ENCODE measurements at regions not wholly inside any gene's neighbourhood (a gene's known extent, or its start where the extent isn't known, plus 50 kb on each side); places are given as distances from the start of the nearest gene placed in this dataset.

DNA sequence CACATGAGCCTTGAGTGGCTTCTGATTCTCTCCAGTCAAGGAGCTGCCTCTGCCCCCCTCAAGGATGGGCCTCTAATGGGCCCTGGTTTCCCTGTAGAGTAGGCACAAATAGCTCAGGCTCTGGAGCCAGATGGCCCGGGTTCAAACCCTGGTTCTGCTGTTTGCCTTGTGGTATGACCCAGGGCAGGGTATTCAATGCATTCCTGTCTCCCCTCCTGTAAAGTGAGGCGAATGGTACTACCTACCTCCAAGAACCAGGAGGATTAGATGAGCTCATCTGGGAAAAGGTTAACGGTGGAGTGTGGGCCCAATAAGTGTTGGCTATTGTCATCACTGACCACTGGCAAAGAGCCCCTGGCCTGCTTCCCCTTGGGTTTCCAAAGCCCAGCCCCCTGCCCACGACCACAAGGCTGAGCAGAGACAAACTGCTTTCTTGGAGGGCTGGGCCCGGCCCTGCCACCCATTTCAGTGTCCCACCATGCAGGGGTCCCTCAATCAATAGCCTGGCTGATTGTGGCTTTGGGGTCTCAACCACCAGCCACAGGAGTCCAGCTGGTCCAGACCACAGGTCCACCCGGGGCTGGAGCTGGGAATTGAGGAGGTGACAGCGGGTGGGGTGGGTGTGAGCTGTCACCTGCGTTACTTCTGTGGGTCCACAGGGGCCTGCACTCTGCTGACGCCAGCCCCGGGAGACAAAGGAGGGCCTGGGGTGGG, 115.6 kb upstream of the RUNX3 start:
- no peaks in the 10 kb centered on the region for H3K36me3 Mint-ChIP-seq (ENCODE audit: low read depth)
- H3K27ac Mint-ChIP-seq: no peak overlapping the region
- H3K27me3 Mint-ChIP-seq (ENCODE audit: low read depth): peaks cover 19% of the 10 kb centered on the region
- no peak overlapping the region for H3K4me3 Mint-ChIP-seq
- H3K9me3 Mint-ChIP-seq: no peaks in the 10 kb centered on the region
- H3K4me1 Mint-ChIP-seq: peaks cover 22% of the 10 kb centered on the region
- TF ChIP-seq, protein P1, sequence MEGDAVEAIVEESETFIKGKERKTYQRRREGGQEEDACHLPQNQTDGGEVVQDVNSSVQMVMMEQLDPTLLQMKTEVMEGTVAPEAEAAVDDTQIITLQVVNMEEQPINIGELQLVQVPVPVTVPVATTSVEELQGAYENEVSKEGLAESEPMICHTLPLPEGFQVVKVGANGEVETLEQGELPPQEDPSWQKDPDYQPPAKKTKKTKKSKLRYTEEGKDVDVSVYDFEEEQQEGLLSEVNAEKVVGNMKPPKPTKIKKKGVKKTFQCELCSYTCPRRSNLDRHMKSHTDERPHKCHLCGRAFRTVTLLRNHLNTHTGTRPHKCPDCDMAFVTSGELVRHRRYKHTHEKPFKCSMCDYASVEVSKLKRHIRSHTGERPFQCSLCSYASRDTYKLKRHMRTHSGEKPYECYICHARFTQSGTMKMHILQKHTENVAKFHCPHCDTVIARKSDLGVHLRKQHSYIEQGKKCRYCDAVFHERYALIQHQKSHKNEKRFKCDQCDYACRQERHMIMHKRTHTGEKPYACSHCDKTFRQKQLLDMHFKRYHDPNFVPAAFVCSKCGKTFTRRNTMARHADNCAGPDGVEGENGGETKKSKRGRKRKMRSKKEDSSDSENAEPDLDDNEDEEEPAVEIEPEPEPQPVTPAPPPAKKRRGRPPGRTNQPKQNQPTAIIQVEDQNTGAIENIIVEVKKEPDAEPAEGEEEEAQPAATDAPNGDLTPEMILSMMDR (IDR thresholded peaks at IDR 0.05; ENCODE audit: unreplicated experiment in 3 of 3): no peak

DNA sequence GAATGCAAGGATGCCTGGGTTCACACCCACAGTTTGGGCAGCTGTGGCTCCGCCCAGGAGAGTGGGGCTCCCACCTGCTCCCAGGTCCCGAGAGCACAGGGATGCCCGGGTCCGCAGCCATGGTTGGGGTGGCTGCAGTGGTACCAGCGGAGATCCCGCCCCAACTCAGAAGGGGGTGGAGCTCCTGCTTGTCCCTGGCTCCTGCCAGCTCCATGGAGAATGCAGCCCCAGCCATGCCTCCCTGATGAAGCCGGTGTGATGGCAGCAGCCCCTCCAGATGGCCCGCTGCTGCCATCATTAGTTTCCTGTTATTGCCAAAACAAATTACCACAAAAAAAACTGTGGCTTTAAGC, 113.1 kb upstream of the RUNX3 start:
- H3K36me3 Mint-ChIP-seq (ENCODE audit: low read depth): no peaks in the 10 kb centered on the region
- H3K27ac Mint-ChIP-seq: no peak overlapping the region
- H3K4me3 Mint-ChIP-seq: no peak overlapping the region
- H3K4me1 Mint-ChIP-seq: peaks cover 6% of the 10 kb centered on the region
- H3K9me3 Mint-ChIP-seq: no peaks in the 10 kb centered on the region
- peaks cover 38% of the 10 kb centered on the region for H3K27me3 Mint-ChIP-seq (ENCODE audit: low read depth)
- TF ChIP-seq, protein P1 (IDR thresholded peaks at IDR 0.05; ENCODE audit: unreplicated experiment in 3 of 3): no peak

DNA sequence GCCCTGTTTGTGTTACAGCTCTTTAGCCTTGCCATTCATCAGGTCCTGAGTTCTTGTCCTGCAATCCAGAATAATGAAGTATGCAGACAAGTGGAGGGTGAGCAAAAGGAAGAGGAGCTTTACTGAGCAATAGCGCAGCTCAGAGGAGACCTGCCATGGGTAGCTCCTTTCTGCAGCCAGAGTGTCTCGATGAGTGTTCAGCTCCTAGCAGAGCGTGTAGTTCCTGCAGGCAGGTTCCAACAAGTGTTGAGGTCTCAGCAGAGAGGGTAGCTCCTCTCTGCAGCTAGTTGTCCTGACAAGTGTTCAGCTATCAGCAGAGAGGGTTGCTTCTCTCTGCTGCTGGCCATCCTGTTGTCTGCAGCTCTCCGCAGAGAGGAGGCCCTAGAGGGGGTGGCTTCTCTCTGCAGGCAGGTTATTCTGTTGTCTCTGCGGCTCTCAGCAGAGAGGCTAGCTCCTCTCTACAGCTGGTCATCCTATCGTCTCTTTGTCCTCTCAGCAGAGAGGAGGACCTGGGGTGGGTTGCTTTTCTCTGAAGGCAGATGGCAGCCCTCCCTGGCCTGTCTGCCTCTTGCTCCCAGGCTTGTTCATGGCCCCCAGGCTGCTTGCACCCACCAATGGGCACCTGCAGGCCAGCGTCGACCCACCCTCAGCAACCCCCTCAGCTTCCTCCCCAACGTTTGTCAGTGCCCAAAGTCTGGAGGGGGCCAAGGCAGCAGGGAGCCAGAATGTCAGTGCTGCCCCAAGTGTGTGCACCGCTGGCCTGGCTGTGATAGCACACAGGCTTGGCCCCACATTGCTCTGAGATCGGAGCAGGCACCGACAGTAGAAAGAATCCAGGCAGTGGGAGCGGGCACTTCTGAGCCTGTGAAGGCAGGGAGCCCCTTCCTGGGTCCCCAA, 112.5 kb upstream of the RUNX3 start:
- Mint-ChIP-seq H3K27ac (no peak overlapping the region), H3K36me3 (ENCODE audit: low read depth) (no peaks in the 10 kb centered on the region), H3K4me1 (no peaks in the 10 kb centered on the region), H3K4me3 (no peak overlapping the region), H3K27me3 (ENCODE audit: low read depth) (peaks cover 35% of the 10 kb centered on the region), H3K9me3 (no peaks in the 10 kb centered on the region)
- TF ChIP-seq, protein P1 (IDR thresholded peaks at IDR 0.05; ENCODE audit: unreplicated experiment in 3 of 3): no peak

DNA sequence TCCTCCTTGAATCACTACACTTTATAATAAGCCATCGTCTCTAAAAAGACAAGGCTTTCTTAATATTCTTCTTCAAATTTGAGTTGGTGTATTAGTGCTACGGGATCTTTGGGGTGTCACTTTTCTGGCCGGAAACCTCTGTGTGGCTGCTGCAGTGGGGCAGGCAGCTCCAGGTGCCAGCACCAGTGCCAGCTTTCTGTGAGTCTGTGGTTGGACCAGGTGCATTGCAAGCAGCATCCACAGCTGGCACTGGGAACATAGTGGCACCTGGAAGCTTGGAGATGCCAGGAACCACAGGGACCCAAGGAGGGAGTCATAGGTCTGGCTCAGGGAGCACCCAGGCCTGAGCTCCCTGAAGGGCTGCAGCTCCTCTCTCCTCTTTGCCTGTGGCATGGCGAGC, 111.8 kb upstream of the RUNX3 start:
- no peak overlapping the region for H3K4me3 Mint-ChIP-seq
- no peaks in the 10 kb centered on the region for H3K4me1 Mint-ChIP-seq
- TF ChIP-seq, protein P1 (IDR thresholded peaks at IDR 0.05; ENCODE audit: unreplicated experiment in 3 of 3): no peak
- H3K27me3 Mint-ChIP-seq (ENCODE audit: low read depth): peaks cover 35% of the 10 kb centered on the region
- H3K36me3 Mint-ChIP-seq (ENCODE audit: low read depth): no peaks in the 10 kb centered on the region
- no peaks in the 10 kb centered on the region for H3K9me3 Mint-ChIP-seq
- H3K27ac Mint-ChIP-seq: no peak overlapping the region

DNA sequence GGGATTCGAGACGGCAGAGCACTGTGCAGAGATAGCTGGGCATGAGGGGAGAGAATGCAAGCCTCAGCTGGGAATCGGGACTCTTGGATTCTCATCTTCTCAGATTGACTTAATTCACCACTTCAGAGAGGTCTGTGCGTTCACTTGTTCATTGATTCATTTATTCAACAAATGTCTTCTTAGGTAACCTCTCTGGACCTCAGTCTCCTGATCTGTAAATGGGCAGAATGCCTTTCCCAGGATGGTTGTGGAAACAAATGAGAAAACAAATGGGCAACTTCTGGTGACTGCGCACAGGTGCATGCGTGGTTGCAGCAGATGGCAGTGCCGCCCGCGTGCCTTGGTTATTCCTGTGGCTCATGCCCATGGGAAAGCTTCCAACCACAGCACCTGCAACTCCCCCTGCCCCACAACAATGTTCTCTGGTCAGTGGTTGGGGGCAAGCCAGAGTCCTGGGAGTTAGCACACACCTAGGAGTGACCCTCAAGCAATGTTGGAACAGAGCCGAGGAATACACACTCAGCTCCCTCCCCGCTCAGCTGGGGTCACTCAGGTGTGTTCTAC, 110.1 kb upstream of the RUNX3 start:
- no peaks in the 10 kb centered on the region for H3K4me1 Mint-ChIP-seq
- TF ChIP-seq, protein P1 (IDR thresholded peaks at IDR 0.05; ENCODE audit: unreplicated experiment in 3 of 3): no peak
- H3K27me3 Mint-ChIP-seq (ENCODE audit: low read depth): peaks cover 35% of the 10 kb centered on the region
- H3K9me3 Mint-ChIP-seq: no peaks in the 10 kb centered on the region
- no peaks in the 10 kb centered on the region for H3K36me3 Mint-ChIP-seq (ENCODE audit: low read depth)
- H3K27ac Mint-ChIP-seq: no peak overlapping the region
- no peak overlapping the region for H3K4me3 Mint-ChIP-seq

Measured in nephron (organoid).